Hematopoietic multipotent progenitor cell treated with erythropoietin and hydrocortisone succinate and interleukin-3 and kit ligand, for 6 days (in vitro differentiated cells): ENCODE measurements at regions not wholly inside any gene's neighbourhood (a gene's known extent, or its start where the extent isn't known, plus 50 kb on each side); places are given as distances from the start of the nearest gene placed in this dataset.

Source experiments
- DNase-seq: peaks from one replicate; pipeline ENCODE4 v3.0.0-alpha.2; 2015

GRCh38 chr2:163456953-163457743 is 278.7 kb downstream of the FIGN start:
- DNase-seq: no peak

DNA sequence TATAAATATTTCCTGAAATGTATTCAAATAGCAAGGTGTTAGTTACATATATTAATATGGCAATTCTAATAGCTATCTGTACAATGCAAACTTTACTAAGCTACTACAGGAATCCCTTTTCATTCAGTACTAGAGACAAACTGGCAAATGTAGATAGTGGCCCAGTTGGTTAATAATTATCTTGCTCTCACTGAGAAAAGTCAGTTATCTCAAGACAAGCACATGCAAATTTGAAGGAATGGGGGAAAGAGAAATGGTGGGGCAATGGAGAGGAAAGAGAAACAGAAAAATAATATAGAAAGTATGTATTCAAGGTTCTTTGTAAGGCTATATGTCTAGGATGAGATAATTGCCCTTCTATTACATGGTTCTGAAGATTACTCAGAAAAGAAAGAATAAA is 280.0 kb downstream of the FIGN start:
- DNase-seq: no peak

DNA sequence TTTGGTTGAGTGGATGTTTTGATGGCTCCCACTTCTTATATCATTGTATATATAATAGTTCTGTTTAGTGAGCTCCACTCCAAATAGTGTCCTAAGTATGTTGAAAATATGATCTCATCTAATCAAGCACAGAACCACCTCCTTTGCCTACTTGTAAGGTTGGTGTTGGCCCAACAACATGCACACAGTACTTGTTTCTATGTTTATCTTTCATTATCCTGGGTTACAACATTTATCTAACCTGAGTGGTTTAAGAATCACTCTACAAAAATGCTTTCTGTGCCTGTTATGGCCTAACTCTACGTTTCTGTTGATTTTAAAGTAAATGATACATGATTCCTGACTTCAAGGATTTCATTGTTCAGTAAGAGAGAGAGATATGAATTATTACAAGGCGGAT is 281.9 kb downstream of the FIGN start:
- DNase-seq: no peak

DNA sequence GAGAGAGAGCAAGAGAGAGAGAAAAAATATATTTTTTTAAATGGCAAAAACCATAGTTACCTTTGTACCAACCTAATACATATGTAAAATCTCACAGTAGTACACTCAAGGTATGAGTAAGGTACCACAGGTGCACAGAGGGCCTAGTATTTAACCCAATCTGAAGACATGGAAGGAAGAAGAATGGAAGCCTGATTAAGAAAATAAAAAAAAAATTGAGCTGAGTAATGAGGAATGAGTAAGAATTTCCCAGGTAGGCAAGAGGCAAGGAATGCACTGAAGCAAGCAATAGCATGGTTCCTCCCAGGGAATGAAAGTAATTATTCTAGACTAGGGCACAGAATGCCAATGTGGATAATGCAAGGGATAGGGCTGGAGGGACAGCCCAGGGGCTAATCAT is 294.2 kb downstream of the FIGN start:
- no peak for DNase-seq

- DNase-seq: no peak
Measured at GRCh38 chr2:163436963-163437362, 298.8 kb downstream of the FIGN start.

DNA sequence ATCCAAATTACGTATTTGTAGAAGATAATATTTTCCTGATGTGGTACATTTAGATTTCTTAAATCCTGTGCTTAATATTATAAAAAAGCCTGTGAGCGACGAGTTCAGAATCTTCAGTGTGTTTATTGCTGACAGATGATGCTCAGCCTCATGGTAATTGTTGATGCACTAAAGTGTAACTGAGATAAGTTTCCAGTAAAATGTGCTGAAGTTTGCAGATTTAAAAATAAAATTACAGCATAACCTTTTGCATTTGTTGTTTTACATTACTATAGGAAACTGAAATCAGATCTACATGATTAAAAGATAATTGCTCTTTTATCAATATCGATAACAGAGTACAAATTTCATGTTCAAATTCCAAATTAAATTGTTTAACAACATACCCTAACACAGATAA is 307.6 kb downstream of the FIGN start:
- no peak for DNase-seq

- DNase-seq: no peak
Measured at GRCh38 chr2:163420604-163421003, 315.2 kb downstream of the FIGN start.

DNA sequence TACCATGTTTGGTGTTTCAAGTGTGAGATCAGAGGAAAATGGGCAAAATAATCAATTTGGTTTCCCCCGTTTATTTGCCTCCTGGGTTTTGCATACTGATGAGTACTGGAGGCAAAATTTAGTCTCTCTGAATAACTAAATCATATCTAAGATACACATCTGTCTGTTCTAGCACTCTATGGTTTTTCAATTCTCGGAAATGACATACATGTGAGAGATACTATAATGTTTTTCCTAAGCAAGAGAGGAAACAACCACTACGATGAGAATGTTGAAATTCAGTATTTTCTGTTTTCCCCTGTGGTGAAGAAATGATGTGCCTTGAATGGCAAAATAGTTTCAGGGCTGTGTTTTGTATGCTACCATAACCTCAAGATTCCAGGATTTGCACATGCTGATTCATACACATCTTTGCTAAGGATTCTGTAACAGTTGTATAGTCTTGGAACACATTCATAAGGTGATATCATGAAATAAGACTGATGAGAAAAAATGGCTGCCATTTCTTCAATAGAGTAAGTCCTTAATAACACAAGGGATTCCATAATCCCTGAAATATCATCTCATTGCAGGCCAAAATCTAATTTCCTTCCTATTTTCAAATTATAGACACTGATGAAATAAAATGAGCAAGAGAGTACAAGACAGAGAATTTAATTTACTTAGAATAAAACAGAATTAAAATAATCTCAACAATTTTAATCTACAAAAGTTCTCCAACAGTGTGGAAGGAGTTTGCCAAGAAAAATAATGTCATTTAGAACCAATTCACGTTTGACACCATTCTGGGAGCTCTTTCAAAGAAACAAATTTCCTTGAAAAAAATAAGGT is 316.6 kb downstream of the FIGN start:
- DNase-seq: no peak

DNA sequence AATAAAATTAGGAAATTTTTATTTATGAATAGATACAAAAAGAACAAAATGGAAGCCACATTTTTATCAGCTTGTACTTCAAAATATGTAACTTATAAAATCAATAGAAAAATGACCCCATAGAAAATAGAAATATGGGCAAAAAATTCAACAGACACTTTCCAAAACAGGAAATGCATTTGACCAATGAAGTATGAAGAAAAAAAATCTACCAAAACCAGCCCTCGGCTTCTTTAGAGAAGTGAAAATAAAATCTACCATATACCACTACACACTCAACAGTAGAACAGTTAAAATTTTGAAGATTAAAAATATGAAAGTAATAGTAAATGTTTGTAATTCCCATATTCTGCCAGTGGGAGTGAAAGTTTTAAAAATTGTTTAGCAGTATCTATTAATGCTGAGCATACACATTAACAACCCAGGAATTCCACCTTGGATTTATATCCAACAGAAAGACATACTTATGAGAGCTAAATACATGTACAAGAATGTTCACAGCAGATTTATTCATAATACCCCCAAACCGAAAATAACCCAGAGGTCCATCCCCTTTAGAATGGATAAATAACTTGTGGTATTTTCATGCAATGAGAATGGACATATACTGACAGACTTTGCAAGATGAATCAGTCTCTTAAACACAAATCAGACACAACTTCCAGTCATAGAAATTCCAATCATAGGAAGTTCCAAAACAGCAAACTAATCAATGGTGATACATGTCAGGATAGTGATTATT is 318.0 kb downstream of the FIGN start:
- DNase-seq: no peak

DNA sequence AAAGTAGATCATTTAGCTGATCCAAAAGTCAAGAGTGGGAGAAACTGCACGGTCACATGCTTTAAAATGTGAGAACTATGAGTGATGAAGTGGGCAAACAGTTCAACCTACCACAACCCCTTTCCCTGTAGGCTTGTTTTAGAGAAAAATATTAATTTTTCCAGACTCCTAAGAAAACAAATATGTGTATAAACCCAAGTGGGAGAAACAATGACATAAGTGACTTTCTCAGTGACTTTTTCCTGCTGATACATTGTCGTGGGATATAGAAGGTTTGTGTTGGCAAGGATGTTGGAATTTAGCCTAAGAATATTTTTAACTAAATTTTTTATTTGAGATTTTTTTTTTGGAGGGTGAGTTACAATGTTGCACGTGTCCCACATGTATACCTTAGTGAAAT is 321.7 kb downstream of the FIGN start:
- no peak for DNase-seq

DNA sequence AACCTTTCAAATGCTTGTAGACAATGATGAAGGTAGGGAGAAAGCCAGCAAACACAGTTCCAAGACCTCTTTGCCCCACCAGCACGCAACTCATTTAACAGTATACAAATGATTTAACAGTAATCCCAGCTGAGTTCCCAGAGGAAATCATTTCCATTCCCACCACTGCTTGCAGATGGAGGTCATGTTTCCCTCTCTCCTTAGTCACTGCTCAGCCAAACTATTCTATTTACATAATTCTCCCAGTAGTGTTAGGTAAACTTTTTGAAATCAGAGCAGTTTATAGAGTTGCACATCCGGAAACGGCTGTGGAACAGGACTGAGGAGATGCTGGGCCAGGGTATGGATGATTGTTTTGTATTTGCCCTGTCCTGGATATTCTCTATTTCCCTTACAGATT is 328.5 kb downstream of the FIGN start:
- no peak for DNase-seq

GRCh38 chr2:163405298-163405697 is 330.5 kb downstream of the FIGN start:
- no peak for DNase-seq

DNA sequence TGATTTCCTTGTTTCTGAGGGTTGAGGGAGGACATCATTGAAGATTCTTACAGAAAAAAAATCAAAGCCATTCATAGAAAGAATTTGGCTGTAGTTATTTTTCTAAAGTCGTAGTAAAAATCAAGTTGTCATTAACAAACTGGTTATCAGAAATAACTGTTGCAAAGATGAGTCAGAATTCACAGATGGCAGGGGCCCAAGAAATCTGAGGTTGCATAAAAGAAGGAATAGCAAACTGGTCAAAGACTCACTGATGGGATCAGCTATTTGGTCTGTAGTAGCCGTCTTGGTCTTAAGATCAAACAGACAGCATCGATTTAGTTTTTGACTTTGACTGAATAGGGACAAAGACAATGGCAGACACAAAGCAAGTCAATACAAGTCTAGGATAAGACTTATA is 334.3 kb downstream of the FIGN start:
- no peak for DNase-seq

- no peak for DNase-seq
Measured at GRCh38 chr2:163397451-163397850, 338.4 kb downstream of the FIGN start.

GRCh38 chr2:163395602-163396001 is 340.2 kb downstream of the FIGN start:
- DNase-seq: no peak

DNA sequence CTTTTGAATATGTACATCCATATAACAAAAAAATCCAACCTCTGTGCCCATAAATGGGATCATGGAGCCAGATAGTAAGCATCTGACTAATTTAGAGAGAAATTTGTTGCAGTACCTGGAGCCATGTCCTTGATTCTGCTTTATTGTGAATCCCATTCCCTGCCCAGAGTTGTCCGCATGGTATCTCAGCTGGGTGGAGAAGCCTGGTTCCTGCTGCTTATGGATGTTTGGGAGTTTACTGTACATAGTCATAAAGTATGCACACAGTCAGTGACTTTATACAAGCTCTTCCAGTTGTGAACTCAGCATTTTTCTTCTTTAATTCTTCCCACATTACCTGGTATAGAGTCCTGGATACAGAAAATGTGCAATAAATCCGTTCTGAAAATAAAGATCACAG is 346.0 kb downstream of the FIGN start:
- DNase-seq: no peak

DNA sequence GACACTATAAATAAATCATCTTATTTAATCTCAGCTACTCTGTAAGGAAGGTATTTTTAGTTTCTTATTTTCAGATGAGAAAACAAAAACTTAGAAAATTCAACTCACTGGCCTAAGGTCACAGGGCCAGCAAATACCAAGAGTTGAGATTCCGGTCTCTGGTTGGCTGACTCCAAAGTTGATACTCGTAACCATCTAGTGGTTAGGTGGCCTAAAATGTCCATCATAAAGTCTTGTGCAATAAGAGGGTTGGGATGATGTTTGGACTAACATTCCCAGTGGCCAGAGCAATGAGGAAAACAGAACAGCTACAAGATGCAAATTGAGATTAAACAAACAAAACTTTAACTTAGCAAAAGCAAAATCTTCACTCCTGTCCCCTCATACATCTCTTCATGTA is 360.3 kb downstream of the FIGN start:
- DNase-seq: no peak

- DNase-seq: no peak
Measured at GRCh38 chr2:163375070-163375469, 360.7 kb downstream of the FIGN start.

GRCh38 chr2:163374282-163374681 is 361.5 kb downstream of the FIGN start:
- DNase-seq: no peak

GRCh38 chr2:163373496-163373895 is 362.3 kb downstream of the FIGN start:
- no peak for DNase-seq

DNA sequence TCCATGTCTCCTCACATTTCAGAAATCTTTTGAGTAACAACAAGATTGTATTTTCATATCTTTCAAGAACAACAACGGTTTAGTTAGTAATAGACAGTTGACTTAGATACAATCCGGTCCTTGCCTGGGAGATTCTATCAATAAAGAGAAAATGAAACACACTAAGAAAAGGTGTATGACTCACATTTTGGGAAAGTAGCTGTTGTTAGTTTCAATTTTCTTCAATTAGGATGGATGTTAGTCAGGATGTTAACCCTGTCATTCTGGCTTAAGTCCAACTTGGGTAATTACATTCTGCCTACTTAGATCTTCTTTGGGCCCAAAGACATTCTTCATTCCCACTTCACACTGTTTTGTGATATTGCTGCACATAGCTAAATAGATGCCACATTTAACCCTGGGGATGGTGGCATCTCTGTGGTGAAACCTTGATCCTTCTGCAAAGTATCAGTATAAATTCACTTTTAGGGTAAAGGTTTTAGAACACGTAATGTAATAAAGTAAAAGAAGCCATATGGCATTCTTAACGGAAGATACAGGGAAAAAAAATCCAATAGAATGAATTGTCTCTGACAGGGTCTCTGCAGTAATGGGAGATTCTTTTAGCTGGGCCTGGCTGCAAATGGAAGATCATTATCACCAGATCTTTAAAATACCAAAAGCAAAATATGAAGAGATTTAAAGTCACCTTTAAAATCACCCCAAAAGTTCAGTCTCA is 365.5 kb downstream of the FIGN start:
- DNase-seq: no peak

- DNase-seq: no peak
Measured at GRCh38 chr2:163369111-163369510, 366.7 kb downstream of the FIGN start.

DNA sequence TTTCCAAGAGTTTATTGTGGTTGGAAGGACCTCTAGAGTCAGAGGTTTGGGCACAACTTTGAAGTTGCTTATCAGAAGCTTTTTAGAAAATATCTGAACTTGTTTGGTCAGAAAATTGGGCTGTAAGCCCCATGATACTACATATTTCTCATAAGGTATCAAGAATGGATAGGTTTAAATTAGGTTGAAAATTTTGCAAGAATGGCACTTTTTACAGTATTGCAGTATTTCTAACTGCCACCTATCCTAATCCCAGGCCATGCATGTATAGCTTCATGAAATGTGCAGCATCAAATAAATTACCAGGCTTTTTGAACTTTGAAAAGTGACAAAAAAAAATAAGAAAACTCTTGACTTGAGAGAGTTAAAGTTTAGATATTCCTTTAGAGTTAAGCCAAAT is 367.2 kb downstream of the FIGN start:
- no peak for DNase-seq
